Frontal cortex (tissue), 1 donor: ENCODE measurements at regions not wholly inside any gene's neighbourhood (a gene's known extent, or its start where the extent isn't known, plus 50 kb on each side); places are given as distances from the start of the nearest gene placed in this dataset. TPM values are rescaled to one million over a fixed set of nuclear protein-coding genes. Genes with fewer than 3 reads are reported as not detected.

Experiments
- small RNA-seq: library from RNA; depleted of rRNA; stranded (forward); fragments of <200 nt; gene quantifications from one replicate; pipeline ENCODE3, GENCODE V24; 2014

Small RNA genes in the stretch of these regions (small RNA-seq; reads per million reads assigned to genes)
- not detected for gene AC104435.1
- not detected for gene AC105265.1
- not detected for gene RNA5SP136
- gene RNU1-62P = not detected
- not detected for gene UBE2Q2P9
